Nephron progenitor cell (in vitro differentiated cells): ENCODE measurements at regions not wholly inside any gene's neighbourhood (a gene's known extent, or its start where the extent isn't known, plus 50 kb on each side); places are given as distances from the start of the nearest gene placed in this dataset.

Experiments used
- DNase-seq: peaks from one replicate; pipeline ENCODE4 v3.0.0; 2021
- H3K27ac Mint-ChIP-seq: 2 replicates; pipeline ENCODE4 v1.8.0; 2021; ENCODE audit warnings: mild to moderate bottlenecking, moderate library complexity, mixed read lengths
- H3K27me3 Mint-ChIP-seq: 2 replicates; pipeline ENCODE4 v1.8.0; 2021; ENCODE audit warnings: mild to moderate bottlenecking, low read depth, mixed read lengths; ENCODE audit not compliant: poor library complexity
- H3K36me3 Mint-ChIP-seq: 2 replicates; pipeline ENCODE4 v1.8.0; 2021; ENCODE audit warnings: low read depth, mixed read lengths
- H3K4me1 Mint-ChIP-seq: 2 replicates; pipeline ENCODE4 v1.8.0; 2021; ENCODE audit warnings: mixed read lengths
- H3K4me3 Mint-ChIP-seq: 2 replicates; pipeline ENCODE4 v1.8.0; 2021; ENCODE audit warnings: mild to moderate bottlenecking, moderate library complexity, mixed read lengths
- H3K9me3 Mint-ChIP-seq: 2 replicates; pipeline ENCODE4 v1.8.0; 2021; ENCODE audit warnings: mild to moderate bottlenecking, moderate library complexity, mixed read lengths
- TF ChIP-seq, protein P1 (sequence below): fragments of 200-600 bp; sonication (generic); IDR thresholded peaks from 2 replicates; pipeline ENCODE4 v1.5.0; 2021; ENCODE audit warnings: antibody characterized with exemption

DNA sequence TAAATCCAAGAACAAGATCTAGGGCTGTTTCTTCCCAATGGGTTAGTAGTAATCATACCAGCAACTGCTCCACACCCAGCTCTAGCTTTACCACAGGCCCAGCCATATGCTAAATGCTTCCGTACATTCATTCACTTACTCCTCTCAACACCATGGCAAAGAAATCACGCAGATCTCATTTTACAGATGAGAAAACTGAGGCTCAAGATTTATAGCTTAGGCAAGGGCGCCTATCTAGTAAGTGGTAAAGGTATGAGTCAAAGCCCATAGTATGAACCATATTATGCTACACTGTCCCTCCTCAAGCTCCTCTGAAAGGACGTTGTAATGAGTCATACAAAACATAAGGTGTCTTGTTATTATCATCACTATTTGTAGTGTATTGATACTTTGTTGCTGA lies 82.2 kb downstream of the NIBAN1 start:
- DNase-seq: no peak
- TF ChIP-seq, protein P1, sequence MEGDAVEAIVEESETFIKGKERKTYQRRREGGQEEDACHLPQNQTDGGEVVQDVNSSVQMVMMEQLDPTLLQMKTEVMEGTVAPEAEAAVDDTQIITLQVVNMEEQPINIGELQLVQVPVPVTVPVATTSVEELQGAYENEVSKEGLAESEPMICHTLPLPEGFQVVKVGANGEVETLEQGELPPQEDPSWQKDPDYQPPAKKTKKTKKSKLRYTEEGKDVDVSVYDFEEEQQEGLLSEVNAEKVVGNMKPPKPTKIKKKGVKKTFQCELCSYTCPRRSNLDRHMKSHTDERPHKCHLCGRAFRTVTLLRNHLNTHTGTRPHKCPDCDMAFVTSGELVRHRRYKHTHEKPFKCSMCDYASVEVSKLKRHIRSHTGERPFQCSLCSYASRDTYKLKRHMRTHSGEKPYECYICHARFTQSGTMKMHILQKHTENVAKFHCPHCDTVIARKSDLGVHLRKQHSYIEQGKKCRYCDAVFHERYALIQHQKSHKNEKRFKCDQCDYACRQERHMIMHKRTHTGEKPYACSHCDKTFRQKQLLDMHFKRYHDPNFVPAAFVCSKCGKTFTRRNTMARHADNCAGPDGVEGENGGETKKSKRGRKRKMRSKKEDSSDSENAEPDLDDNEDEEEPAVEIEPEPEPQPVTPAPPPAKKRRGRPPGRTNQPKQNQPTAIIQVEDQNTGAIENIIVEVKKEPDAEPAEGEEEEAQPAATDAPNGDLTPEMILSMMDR: no peak
- Mint-ChIP-seq H3K27ac (no peak overlapping the region), H3K9me3 (no peaks in the 10 kb centered on the region), H3K27me3 (peaks cover 6% of the 10 kb centered on the region), H3K36me3 (no peaks in the 10 kb centered on the region), H3K4me1 (no peaks in the 10 kb centered on the region), H3K4me3 (no peak overlapping the region)

DNA sequence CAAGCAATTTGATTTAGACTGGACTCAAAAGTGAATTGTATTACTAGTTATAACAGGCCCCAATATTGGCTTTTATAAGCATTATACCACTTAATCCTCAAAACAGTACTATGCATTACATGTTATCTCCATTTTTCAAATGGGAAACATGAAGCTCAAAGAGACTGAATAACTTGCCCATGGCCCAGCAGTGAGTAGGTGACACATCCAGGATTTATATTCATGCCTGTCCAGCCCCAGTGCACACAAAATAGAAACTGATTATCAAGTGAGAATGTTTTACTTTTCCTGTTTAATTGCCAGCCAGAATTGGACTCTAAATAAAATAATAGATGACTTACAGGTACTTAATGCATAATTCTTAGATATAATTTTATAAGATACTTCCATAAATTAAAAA lies 82.9 kb downstream of the NIBAN1 start:
- no peaks in the 10 kb centered on the region for H3K4me1 Mint-ChIP-seq
- TF ChIP-seq, protein P1: no peak
- DNase-seq: no peak
- H3K27me3 Mint-ChIP-seq: peaks cover 6% of the 10 kb centered on the region
- no peaks in the 10 kb centered on the region for H3K9me3 Mint-ChIP-seq
- H3K36me3 Mint-ChIP-seq: no peaks in the 10 kb centered on the region
- no peak overlapping the region for H3K4me3 Mint-ChIP-seq
- H3K27ac Mint-ChIP-seq: no peak overlapping the region

DNA sequence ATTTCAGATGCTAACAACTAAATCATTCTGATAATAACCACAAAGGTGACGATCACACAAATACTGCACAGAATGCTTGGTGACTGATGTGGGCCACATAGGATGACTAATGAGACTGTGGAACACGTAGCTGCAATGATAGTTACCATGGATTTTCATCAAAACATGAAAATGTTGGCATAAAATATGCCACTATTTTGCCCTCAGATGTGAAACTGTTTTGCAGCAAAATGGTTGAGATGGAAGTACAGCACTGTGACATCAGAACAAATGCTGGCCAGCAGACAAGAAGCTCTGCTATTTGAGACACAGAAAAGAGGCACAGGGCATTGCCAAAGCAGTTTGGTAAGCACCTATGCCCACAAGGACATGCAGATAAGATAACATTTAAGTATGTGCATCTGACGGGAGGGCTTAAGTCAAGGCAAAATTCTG lies 83.8 kb downstream of the NIBAN1 start:
- no peak for DNase-seq

DNA sequence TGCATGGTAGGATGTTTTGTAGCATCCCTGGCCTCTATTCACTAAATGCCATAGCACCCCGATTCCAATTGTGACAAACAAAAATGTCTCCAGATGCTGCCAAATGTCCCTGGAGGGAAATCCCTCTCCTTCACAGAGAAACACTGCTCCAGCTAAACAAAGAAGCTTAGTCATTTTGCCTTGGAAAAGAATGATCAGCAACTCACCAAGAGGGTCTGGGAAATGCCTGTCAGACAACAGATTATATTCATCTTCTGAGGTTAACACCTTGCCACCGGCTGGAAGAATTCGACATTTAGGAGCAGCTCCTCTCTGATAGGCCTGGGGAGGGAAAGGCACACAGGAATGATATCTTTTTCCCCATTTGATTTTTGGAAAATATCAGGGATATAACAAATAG lies 84.4 kb downstream of the NIBAN1 start:
- no peak overlapping the region for H3K4me3 Mint-ChIP-seq
- peaks cover 5% of the 10 kb centered on the region for H3K27me3 Mint-ChIP-seq
- H3K4me1 Mint-ChIP-seq: no peaks in the 10 kb centered on the region
- no peak overlapping the region for H3K27ac Mint-ChIP-seq
- H3K9me3 Mint-ChIP-seq: no peaks in the 10 kb centered on the region
- TF ChIP-seq, protein P1: no peak
- H3K36me3 Mint-ChIP-seq: no peaks in the 10 kb centered on the region
- DNase-seq: no peak

More for the DNA sequence above, 83.8 kb downstream of the NIBAN1 start:
- Mint-ChIP-seq H3K27me3 (peaks cover 6% of the 10 kb centered on the region), H3K27ac (no peak overlapping the region), H3K4me1 (no peaks in the 10 kb centered on the region), H3K36me3 (no peaks in the 10 kb centered on the region), H3K4me3 (no peak overlapping the region), H3K9me3 (no peaks in the 10 kb centered on the region)
- TF ChIP-seq, protein P1: no peak

DNA sequence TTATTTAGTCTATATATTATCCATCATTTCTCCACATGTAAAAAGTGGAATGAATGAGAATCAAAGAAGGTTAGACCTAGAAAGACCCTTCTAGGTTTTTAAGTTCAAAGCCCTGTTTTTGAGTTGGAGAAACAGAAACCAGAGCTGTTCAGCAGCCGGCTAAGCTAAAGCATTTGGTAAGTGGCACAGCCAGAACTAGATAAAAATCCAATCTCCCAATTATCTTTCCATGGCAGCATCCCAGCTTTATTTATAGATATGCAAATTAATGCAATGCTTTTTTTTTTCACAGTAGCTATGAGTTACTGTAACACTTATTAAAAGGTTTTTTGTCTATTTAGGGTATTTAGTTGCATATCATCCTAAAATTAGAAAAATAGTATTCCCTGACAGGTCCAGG lies 85.1 kb downstream of the NIBAN1 start:
- DNase-seq: no peak
- no peak overlapping the region for H3K4me3 Mint-ChIP-seq
- TF ChIP-seq, protein P1: no peak
- no peaks in the 10 kb centered on the region for H3K9me3 Mint-ChIP-seq
- no peaks in the 10 kb centered on the region for H3K27me3 Mint-ChIP-seq
- no peaks in the 10 kb centered on the region for H3K36me3 Mint-ChIP-seq
- H3K27ac Mint-ChIP-seq: no peak overlapping the region
- no peaks in the 10 kb centered on the region for H3K4me1 Mint-ChIP-seq

DNA sequence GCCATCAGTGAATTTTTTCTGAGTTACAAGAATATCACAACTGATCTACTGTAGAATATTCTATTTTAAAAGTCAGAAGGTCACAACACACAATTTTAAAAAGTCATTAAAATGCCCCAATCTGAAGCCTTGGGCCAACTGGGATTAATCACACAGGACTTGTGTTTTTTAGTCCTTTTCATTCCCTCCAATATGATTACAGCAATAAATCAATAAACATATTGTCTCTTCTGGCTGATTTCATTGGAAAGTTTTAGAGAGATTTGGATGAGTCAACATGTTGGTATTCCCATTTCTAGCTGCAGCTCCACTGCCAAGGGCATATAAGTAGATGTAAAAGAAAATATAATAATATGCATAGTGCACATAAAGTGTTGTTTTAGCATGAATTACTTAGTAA lies 85.8 kb downstream of the NIBAN1 start:
- H3K27ac Mint-ChIP-seq: no peak overlapping the region
- no peaks in the 10 kb centered on the region for H3K9me3 Mint-ChIP-seq
- H3K36me3 Mint-ChIP-seq: no peaks in the 10 kb centered on the region
- H3K27me3 Mint-ChIP-seq: no peaks in the 10 kb centered on the region
- TF ChIP-seq, protein P1: no peak
- H3K4me1 Mint-ChIP-seq: no peaks in the 10 kb centered on the region
- no peak for DNase-seq
- H3K4me3 Mint-ChIP-seq: no peak overlapping the region
